ENCODE measurements at regions not wholly inside any gene's neighbourhood (a gene's known extent, or its start where the extent isn't known, plus 50 kb on each side); places are given as distances from the start of the nearest gene placed in this dataset.

DNA sequence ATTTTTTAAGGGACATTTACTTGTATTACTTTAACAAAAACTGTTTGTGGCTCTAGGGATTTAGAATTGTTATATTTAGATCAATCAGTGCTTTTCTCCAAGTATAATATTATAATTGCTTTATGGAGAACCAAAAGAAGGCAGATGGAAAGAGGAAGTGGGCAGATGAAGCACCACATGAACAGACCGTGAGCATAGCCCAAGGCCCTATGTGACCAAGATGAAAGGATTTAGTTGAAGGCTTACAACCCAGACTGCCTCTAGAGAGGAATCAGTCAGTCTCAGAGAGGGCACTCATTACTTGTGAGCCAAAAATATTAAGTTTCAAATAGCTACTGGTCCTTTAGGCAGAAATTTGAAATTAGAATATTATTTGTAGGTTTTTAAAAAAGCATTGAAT, 102.3 kb upstream of the IMPG1 start:
- Histone ChIP-seq H3K27me3 (no peaks in the 10 kb centered on the region), H3K9me3 (replicated peaks in 1 of 3) (no peaks in the 10 kb centered on the region), H3K4me3 (no peak overlapping the region), H3K36me3 (replicated peaks in 1 of 2) (no peaks in the 10 kb centered on the region), H3K4me1 (replicated peaks in 1 of 2) (no peaks in the 10 kb centered on the region), H3K27ac (no peak overlapping the region)
- no peak for DNase-seq
- TF ChIP-seq POLR2A (IDR thresholded peaks at IDR 0.05): no peak
- TF ChIP-seq, protein P1, sequence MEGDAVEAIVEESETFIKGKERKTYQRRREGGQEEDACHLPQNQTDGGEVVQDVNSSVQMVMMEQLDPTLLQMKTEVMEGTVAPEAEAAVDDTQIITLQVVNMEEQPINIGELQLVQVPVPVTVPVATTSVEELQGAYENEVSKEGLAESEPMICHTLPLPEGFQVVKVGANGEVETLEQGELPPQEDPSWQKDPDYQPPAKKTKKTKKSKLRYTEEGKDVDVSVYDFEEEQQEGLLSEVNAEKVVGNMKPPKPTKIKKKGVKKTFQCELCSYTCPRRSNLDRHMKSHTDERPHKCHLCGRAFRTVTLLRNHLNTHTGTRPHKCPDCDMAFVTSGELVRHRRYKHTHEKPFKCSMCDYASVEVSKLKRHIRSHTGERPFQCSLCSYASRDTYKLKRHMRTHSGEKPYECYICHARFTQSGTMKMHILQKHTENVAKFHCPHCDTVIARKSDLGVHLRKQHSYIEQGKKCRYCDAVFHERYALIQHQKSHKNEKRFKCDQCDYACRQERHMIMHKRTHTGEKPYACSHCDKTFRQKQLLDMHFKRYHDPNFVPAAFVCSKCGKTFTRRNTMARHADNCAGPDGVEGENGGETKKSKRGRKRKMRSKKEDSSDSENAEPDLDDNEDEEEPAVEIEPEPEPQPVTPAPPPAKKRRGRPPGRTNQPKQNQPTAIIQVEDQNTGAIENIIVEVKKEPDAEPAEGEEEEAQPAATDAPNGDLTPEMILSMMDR (IDR thresholded peaks at IDR 0.05): no peak
- 38 to 61% (median 41%) methylated on average over 1 of the region's 1 CpG for WGBS, 4 donors
- intact Hi-C loops (cut with DNase I): no loop called here

DNA sequence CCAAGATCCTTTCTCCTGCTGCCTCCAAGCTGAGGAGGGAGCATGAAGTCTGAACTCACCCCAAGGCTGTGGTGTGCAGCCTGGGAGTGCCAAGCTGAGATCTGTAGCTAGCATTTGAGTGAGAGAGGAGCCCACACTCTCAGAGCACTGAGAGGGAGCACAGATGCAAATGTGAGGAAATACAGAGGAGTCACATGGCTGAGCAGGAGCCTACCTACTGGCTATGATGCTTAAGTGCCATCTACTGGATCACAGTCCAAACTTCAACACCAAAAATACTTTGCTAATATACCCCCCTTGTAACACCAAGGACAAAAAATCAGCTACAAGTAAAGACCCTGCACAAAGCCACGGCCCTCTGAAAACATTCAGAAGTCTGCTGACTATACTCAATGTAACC, 94.4 kb upstream of the IMPG1 start:
- Histone ChIP-seq H3K27me3 (no peaks in the 10 kb centered on the region), H3K36me3 (replicated peaks in 1 of 2) (no peaks in the 10 kb centered on the region), H3K9me3 (replicated peaks in 1 of 3) (no peaks in the 10 kb centered on the region), H3K4me1 (replicated peaks in 1 of 2) (no peaks in the 10 kb centered on the region), H3K27ac (no peak overlapping the region), H3K4me3 (no peak overlapping the region)
- no peak for DNase-seq
- 69 to 77% (median 74%) methylated on average over 1 of the region's 1 CpG for WGBS, 4 donors
- intact Hi-C loops (cut with DNase I): no loop called here
- TF ChIP-seq, protein P1 (IDR thresholded peaks at IDR 0.05): no peak
- no peak for TF ChIP-seq POLR2A (IDR thresholded peaks at IDR 0.05)

GRCh38 chr6:76166297-76166696, 93.8 kb upstream of the IMPG1 start:
- H3K4me3 ChIP-seq: no peak overlapping the region
- no peaks in the 10 kb centered on the region for H3K9me3 ChIP-seq (replicated peaks in 1 of 3)
- 75 to 85% (median 77%) methylated on average over 4 to 6 of the region's 6 CpGs for WGBS, 4 donors
- H3K4me1 ChIP-seq (replicated peaks in 1 of 2): no peaks in the 10 kb centered on the region
- DNase-seq: no peak
- no peak overlapping the region for H3K27ac ChIP-seq
- H3K27me3 ChIP-seq: no peaks in the 10 kb centered on the region
- intact Hi-C loops (cut with DNase I): no loop called here
- TF ChIP-seq, protein P1 (IDR thresholded peaks at IDR 0.05): no peak
- no peak for TF ChIP-seq POLR2A (IDR thresholded peaks at IDR 0.05)
- no peaks in the 10 kb centered on the region for H3K36me3 ChIP-seq (replicated peaks in 1 of 2)

DNA sequence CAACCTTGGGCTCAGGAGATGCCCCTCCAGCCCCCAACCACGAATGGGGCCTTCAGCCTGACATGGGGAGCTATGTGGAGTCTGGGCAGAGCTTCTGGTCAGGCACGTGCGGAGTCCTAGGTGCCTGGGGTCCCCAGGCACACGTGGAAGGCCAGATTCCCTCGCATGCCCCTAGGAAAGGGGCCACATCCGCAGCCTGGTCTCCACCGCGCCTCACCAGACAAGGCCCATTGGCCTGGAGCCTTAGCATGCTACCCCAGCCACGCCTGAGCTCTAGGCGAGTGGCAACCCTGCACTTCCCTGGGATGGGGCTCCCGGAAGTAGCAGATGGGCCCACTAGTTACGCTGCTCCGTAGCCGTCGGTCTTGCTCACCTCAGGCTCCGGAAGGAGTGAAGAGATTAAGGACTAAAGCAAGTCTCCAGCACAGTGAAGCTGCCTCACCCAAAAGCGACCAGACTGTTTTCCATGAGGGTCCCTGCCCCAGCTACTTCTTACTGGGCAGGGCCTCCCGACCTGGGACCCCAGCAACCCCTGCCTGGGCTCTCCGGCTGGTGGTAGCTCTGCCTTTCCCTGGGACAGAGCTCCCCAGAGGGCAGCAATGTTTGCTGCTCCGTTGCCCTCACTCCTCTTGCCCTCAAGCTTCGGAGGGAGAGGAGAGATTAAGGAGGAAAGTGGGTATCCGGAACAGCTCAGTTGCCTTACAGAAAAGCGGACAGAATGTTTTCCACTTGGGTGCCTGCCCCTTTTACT, 93.2 kb upstream of the IMPG1 start:
- no peaks in the 10 kb centered on the region for H3K36me3 ChIP-seq (replicated peaks in 1 of 2)
- 77 to 89% (median 85%) methylated on average over 15 to 23 of the region's 23 CpGs for WGBS, 4 donors
- H3K27ac ChIP-seq: no peak overlapping the region
- no peaks in the 10 kb centered on the region for H3K27me3 ChIP-seq
- H3K4me3 ChIP-seq: no peak overlapping the region
- TF ChIP-seq, protein P1 (IDR thresholded peaks at IDR 0.05): no peak
- TF ChIP-seq POLR2A (IDR thresholded peaks at IDR 0.05): no peak
- intact Hi-C loops (cut with DNase I): no loop called here
- DNase-seq: no peak
- no peaks in the 10 kb centered on the region for H3K9me3 ChIP-seq (replicated peaks in 1 of 3)
- H3K4me1 ChIP-seq (replicated peaks in 1 of 2): no peaks in the 10 kb centered on the region

All from adrenal gland (tissue), 9 donors.